WTC11 (cell line): ENCODE measurements at regions not wholly inside any gene's neighbourhood (a gene's known extent, or its start where the extent isn't known, plus 50 kb on each side); places are given as distances from the start of the nearest gene placed in this dataset.

ENCODE experiments used
- ATAC-seq: fragments of 200-7000 bp; cut with Tn5 transposase; 2 replicates; pipeline ENCODE4 v1.10.0; 2021; ENCODE audit warnings: mild to moderate bottlenecking, moderate library complexity
- CTCF ChIA-PET: fragments of 300-600 bp; sonication (Branson Sonifier 250); formaldehyde crosslinking; loops from one replicate; lab custom pipeline; 2021; ENCODE audit warnings: antibody characterized with exemption; lab: Charles Lee
- POLR2A ChIA-PET: fragments of 350-600 bp; sonication (Branson Sonifier 250); formaldehyde crosslinking; loops from one replicate; lab custom pipeline; 2021; ENCODE audit warnings: antibody characterized with exemption; lab: Charles Lee
- DNase-seq: peaks from one replicate; pipeline ENCODE4 v3.0.0; 2021; ENCODE audit warnings: low spot score
- H3K27ac Mint-ChIP-seq: 2 replicates; pipeline ENCODE4 v1.8.0; 2021; ENCODE audit warnings: mixed read lengths
- H3K27me3 Mint-ChIP-seq: 2 replicates; pipeline ENCODE4 v1.8.0; 2021; ENCODE audit warnings: low read depth, mild to moderate bottlenecking, moderate library complexity, mixed read lengths
- H3K36me3 Mint-ChIP-seq: 2 replicates; pipeline ENCODE4 v1.8.0; 2021; ENCODE audit warnings: mixed read lengths
- H3K4me1 Mint-ChIP-seq: 2 replicates; pipeline ENCODE4 v1.8.0; 2022; ENCODE audit warnings: mixed read lengths
- H3K4me3 Mint-ChIP-seq: 2 replicates; pipeline ENCODE4 v1.8.0; 2021; ENCODE audit warnings: mild to moderate bottlenecking, moderate library complexity, mixed read lengths
- H3K9me3 Mint-ChIP-seq: 2 replicates; pipeline ENCODE4 v1.8.0; 2021; ENCODE audit warnings: mixed read lengths
- ATF1 ChIP-seq: sonication (generic); formaldehyde crosslinking; IDR thresholded peaks from 2 replicates; pipeline ENCODE4 v1.8.1; 2023; ENCODE audit warnings: mild to moderate bottlenecking, moderate library complexity, missing genetic modification reagents
- ATF2 ChIP-seq: sonication (generic); formaldehyde crosslinking; IDR thresholded peaks from 2 replicates; pipeline ENCODE4 v1.8.1; 2022; ENCODE audit warnings: low read depth, missing genetic modification reagents, borderline replicate concordance
- ATF6 ChIP-seq: sonication (generic); formaldehyde crosslinking; IDR thresholded peaks from 2 replicates; pipeline ENCODE4 v1.8.1; 2023; ENCODE audit warnings: mild to moderate bottlenecking, missing genetic modification reagents
- EMX1 ChIP-seq: fragments of 250-450 bp; sonication (Bioruptor Pico); IDR thresholded peaks from 2 replicates; pipeline ENCODE4 v1.8.0; 2021; ENCODE audit warnings: mild to moderate bottlenecking
- FOXK1 ChIP-seq: sonication (generic); formaldehyde crosslinking; IDR thresholded peaks from 2 replicates; pipeline ENCODE4 v1.8.0; 2022; ENCODE audit warnings: mild to moderate bottlenecking, moderate library complexity, missing genetic modification reagents
- IRF1 ChIP-seq: sonication (generic); formaldehyde crosslinking; IDR thresholded peaks from 2 replicates; pipeline ENCODE4 v1.8.0; 2023; ENCODE audit warnings: missing genetic modification reagents
- JUN ChIP-seq: sonication (generic); formaldehyde crosslinking; IDR thresholded peaks from 2 replicates; pipeline ENCODE4 v1.8.0; 2023; ENCODE audit warnings: mild to moderate bottlenecking, missing genetic modification reagents
- MAX ChIP-seq: sonication (generic); formaldehyde crosslinking; IDR thresholded peaks from 2 replicates; pipeline ENCODE4 v1.8.0; 2022; ENCODE audit warnings: mild to moderate bottlenecking, missing genetic modification reagents
- MYBL2 ChIP-seq: sonication (generic); formaldehyde crosslinking; IDR thresholded peaks from 2 replicates; pipeline ENCODE4 v1.8.1; 2023; ENCODE audit warnings: mild to moderate bottlenecking, moderate library complexity, missing genetic modification reagents
- PRRX2 ChIP-seq: fragments of 250-450 bp; sonication (Bioruptor Pico); IDR thresholded peaks from 2 replicates; pipeline ENCODE4 v1.8.0; 2021; ENCODE audit warnings: mild to moderate bottlenecking
- STAT6 ChIP-seq: sonication (generic); formaldehyde crosslinking; conservative IDR thresholded peaks from 2 replicates; pipeline ENCODE4 v1.8.1; 2023; ENCODE audit warnings: mild to moderate bottlenecking, low read depth, missing genetic modification reagents, moderate library complexity
- TEAD4 ChIP-seq: sonication (generic); formaldehyde crosslinking; IDR thresholded peaks from 2 replicates; pipeline ENCODE4 v1.8.0; 2022; ENCODE audit warnings: mild to moderate bottlenecking, missing genetic modification reagents
- USF1 ChIP-seq: sonication (generic); formaldehyde crosslinking; IDR thresholded peaks from 2 replicates; pipeline ENCODE4 v1.8.0; 2022; ENCODE audit warnings: mild to moderate bottlenecking, missing genetic modification reagents
- ZBTB21 ChIP-seq: sonication (generic); formaldehyde crosslinking; IDR thresholded peaks from 2 replicates; pipeline ENCODE4 v1.8.1; 2023; ENCODE audit warnings: mild to moderate bottlenecking, missing genetic modification reagents, borderline replicate concordance
- ZNF121 ChIP-seq: sonication (generic); formaldehyde crosslinking; IDR thresholded peaks from 2 replicates; pipeline ENCODE4 v1.8.0; 2023; ENCODE audit warnings: missing genetic modification reagents
- ZNF281 ChIP-seq: sonication (generic); formaldehyde crosslinking; IDR thresholded peaks from 2 replicates; pipeline ENCODE4 v1.8.0; 2023; ENCODE audit warnings: mild to moderate bottlenecking, missing genetic modification reagents
- ZNF317 ChIP-seq: sonication (generic); formaldehyde crosslinking; IDR thresholded peaks from 2 replicates; pipeline ENCODE4 v1.8.1; 2023; ENCODE audit warnings: low read depth, mild to moderate bottlenecking, moderate library complexity, missing genetic modification reagents, borderline replicate concordance
- ZNF396 ChIP-seq: fragments of 250-450 bp; sonication (Bioruptor Pico); IDR thresholded peaks from 2 replicates; pipeline ENCODE4 v1.8.0; 2021; ENCODE audit warnings: mild to moderate bottlenecking, moderate library complexity, borderline replicate concordance
- ZNF423 ChIP-seq: fragments of 250-450 bp; sonication (Bioruptor Pico); IDR thresholded peaks from 2 replicates; pipeline ENCODE4 v2.1.2; 2022; ENCODE audit warnings: mild to moderate bottlenecking, moderate library complexity
- ZSCAN18 ChIP-seq: fragments of 250-450 bp; sonication (Bioruptor Pico); IDR thresholded peaks from 2 replicates; pipeline ENCODE4 v2.1.2; 2022; ENCODE audit warnings: mild to moderate bottlenecking, moderate library complexity

- no peaks in the 10 kb centered on the region for H3K4me1 Mint-ChIP-seq
- no peak for ATAC-seq
- peaks cover 28% of the 10 kb centered on the region for H3K9me3 Mint-ChIP-seq
- no peak overlapping the region for H3K4me3 Mint-ChIP-seq
- no peak for DNase-seq
- peaks cover 9% of the 10 kb centered on the region; the same call in 1 of the 2 replicates for H3K36me3 Mint-ChIP-seq
- H3K27ac Mint-ChIP-seq, result no peak overlapping the region
- CTCF ChIA-PET, result no interaction called here
- TF ChIP-seq TEAD4 (CRISPR knock-in tag) (no peak), MYBL2 (CRISPR knock-in tag) (no peak), STAT6 (CRISPR knock-in tag) (no peak), ZNF396 (no peak), ATF1 (CRISPR knock-in tag) (no peak), EMX1 (CRISPR knock-in tag) (no peak), MAX (CRISPR knock-in tag) (no peak), ATF2 (CRISPR knock-in tag) (no peak), ATF6 (no peak), USF1 (no peak), PRRX2 (no peak), ZNF317 (no peak), ZSCAN18 (CRISPR knock-in tag) (no peak), JUN (CRISPR knock-in tag) (no peak), IRF1 (no peak), ZBTB21 (CRISPR knock-in tag) (no peak), ZNF281 (CRISPR knock-in tag) (no peak), ZNF423 (CRISPR knock-in tag) (no peak), ZNF121 (CRISPR knock-in tag) (no peak), FOXK1 (no peak)
- TF ChIP-seq, all 79 proteins: peak for 0
- H3K27me3 Mint-ChIP-seq, result no peaks in the 10 kb centered on the region
- POLR2A ChIA-PET, result no interaction called here
These were observed 148.7 kb downstream of the PTCHD1 start for GRCh38 chrX:23483396-23483795.
